ENCODE measurements at regions not wholly inside any gene's neighbourhood (a gene's known extent, or its start where the extent isn't known, plus 50 kb on each side); places are given as distances from the start of the nearest gene placed in this dataset.
"Not testable (repeated sequence)": the region's sequence is repeated elsewhere in the genome, so short reads cannot be mapped to it uniquely, and the experiment has no call there.

- peak; percentile 76 for DNase-seq (ENCODE audit: low spot score)
These were observed 173.1 kb upstream of the RTL1 start for GRCh38 chr14:101076451-101077198.

GRCh38 chr14:101077481-101078074 lies 174.1 kb upstream of the RTL1 start:
- DNase-seq (ENCODE audit: low spot score): peak; percentile 78

GRCh38 chr14:101078170-101078891 lies 174.8 kb upstream of the RTL1 start:
- no peak for DNase-seq (ENCODE audit: low spot score)

GRCh38 chr14:101078892-101079221 lies 175.3 kb upstream of the RTL1 start:
- no peak for DNase-seq (ENCODE audit: low spot score)

GRCh38 chr14:101080922-101081593 lies 177.5 kb upstream of the RTL1 start:
- DNase-seq (ENCODE audit: low spot score): no peak

- no peak for DNase-seq (ENCODE audit: low spot score)
These were observed 178.5 kb upstream of the RTL1 start for GRCh38 chr14:101082036-101082435.

GRCh38 chr14:101082436-101083384 lies 179.2 kb upstream of the RTL1 start:
- DNase-seq (ENCODE audit: low spot score): peak; percentile 69

GRCh38 chr14:101083564-101084435 lies 180.3 kb upstream of the RTL1 start:
- DNase-seq (ENCODE audit: low spot score): peak; percentile 89

- DNase-seq (ENCODE audit: low spot score): peak; percentile 64
These were observed 180.9 kb upstream of the RTL1 start for GRCh38 chr14:101084436-101084826.

GRCh38 chr14:101086926-101087325 lies 183.4 kb upstream of the RTL1 start:
- DNase-seq (ENCODE audit: low spot score): no peak

- peak; percentile 62 for DNase-seq (ENCODE audit: low spot score)
These were observed 184.3 kb upstream of the RTL1 start for GRCh38 chr14:101087614-101088394.

- DNase-seq (ENCODE audit: low spot score): no peak
These were observed 184.8 kb upstream of the RTL1 start for GRCh38 chr14:101088395-101088667.

- DNase-seq (ENCODE audit: low spot score): no peak
These were observed 185.2 kb upstream of the RTL1 start for GRCh38 chr14:101088714-101089113.

GRCh38 chr14:101090478-101090877 lies 187.0 kb upstream of the RTL1 start:
- not testable (repeated sequence) for DNase-seq (ENCODE audit: low spot score)

- no peak for DNase-seq (ENCODE audit: low spot score)
These were observed 187.5 kb upstream of the RTL1 start for GRCh38 chr14:101090976-101091375.

GRCh38 chr14:101094916-101095315 lies 191.4 kb upstream of the RTL1 start:
- not testable (repeated sequence) for DNase-seq (ENCODE audit: low spot score)

GRCh38 chr14:101096551-101096950 lies 193.0 kb upstream of the RTL1 start:
- DNase-seq (ENCODE audit: low spot score): no peak

GRCh38 chr14:101097109-101097793 lies 193.7 kb upstream of the RTL1 start:
- DNase-seq (ENCODE audit: low spot score): no peak

- DNase-seq (ENCODE audit: low spot score): no peak
These were observed 194.7 kb upstream of the RTL1 start for GRCh38 chr14:101098177-101098576.
